ENCODE measurements at regions not wholly inside any gene's neighbourhood (a gene's known extent, or its start where the extent isn't known, plus 50 kb on each side); places are given as distances from the start of the nearest gene placed in this dataset.

- TF ChIP-seq CTCF (IDR thresholded peaks at IDR 0.05): no peak
- TF ChIP-seq ELF4 (CRISPR knock-in tag; IDR thresholded peaks at IDR 0.05; ENCODE audit: low read depth): no peak
- no peak for TF ChIP-seq FOXJ3 (CRISPR knock-in tag; IDR thresholded peaks at IDR 0.05; ENCODE audit: borderline replicate concordance)
- TF ChIP-seq ESRRA (CRISPR knock-in tag; IDR thresholded peaks at IDR 0.05; ENCODE audit: borderline replicate concordance): no peak
- no peak for TF ChIP-seq ERG (CRISPR knock-in tag; IDR thresholded peaks at IDR 0.05)
- no peak for TF ChIP-seq E2F5 (CRISPR knock-in tag; IDR thresholded peaks at IDR 0.05)
- TF ChIP-seq NR1H2 (CRISPR knock-in tag; IDR thresholded peaks at IDR 0.05): no peak
- no peak for TF ChIP-seq ZNF121 (CRISPR knock-in tag; IDR thresholded peaks at IDR 0.05)
Observed at GRCh38 chr14:99052467-99052866, 219.5 kb downstream of the BCL11B start.

Data from WTC11 (cell line).